Heart right ventricle (tissue), 16 donors: ENCODE measurements at regions not wholly inside any gene's neighbourhood (a gene's known extent, or its start where the extent isn't known, plus 50 kb on each side); places are given as distances from the start of the nearest gene placed in this dataset.
"Not testable (repeated sequence)": the region's sequence is repeated elsewhere in the genome, so short reads cannot be mapped to it uniquely, and the experiment has no call there.

Experiments
- ATAC-seq, 8 donors: fragments of 200-7000 bp; cut with Tn5 transposase; one replicate each; pipeline ENCODE4 v1.9.1; 2020; ENCODE audit warnings: mild to moderate bottlenecking in 8 of 8, moderate library complexity in 8 of 8, moderate number of reproducible peaks in 1 of 8
- DNase-seq, 2 donors: peaks; one replicate each; pipeline ENCODE4 v3.0.0-alpha.2; 2020
- H3K27ac ChIP-seq, 10 donors: fragments of 200-600 bp; sonication (generic) in 2 of 10; one replicate each; pipeline versions ENCODE4 v1.5.0 to v1.8.0; 2020 to 2022; ENCODE audit warnings: mild to moderate bottlenecking in 3 of 10
- H3K27me3 ChIP-seq, 7 donors: fragments of 200-600 bp; one replicate each; pipeline ENCODE4 v1.8.0; 2021 to 2022; ENCODE audit warnings: mild to moderate bottlenecking in 2 of 7
- H3K36me3 ChIP-seq, 9 donors: fragments of 200-600 bp; sonication (generic) in 1 of 9; one replicate each; pipeline versions ENCODE4 v1.5.0 to v1.8.0; 2020 to 2022; ENCODE audit warnings: mild to moderate bottlenecking in 2 of 9
- H3K4me1 ChIP-seq, 9 donors: fragments of 200-600 bp; sonication (generic) in 1 of 9; one replicate each; pipeline versions ENCODE4 v1.5.0 to v1.8.0; 2020 to 2022; ENCODE audit warnings: mild to moderate bottlenecking in 4 of 9
- H3K4me3 ChIP-seq, 10 donors: fragments of 200-600 bp; sonication (generic) in 2 of 10; one replicate each; pipeline versions ENCODE4 v1.5.0 to v1.8.0; 2020 to 2022; ENCODE audit warnings: mild to moderate bottlenecking in 7 of 10, moderate library complexity in 2 of 10
- H3K9me3 ChIP-seq, 11 donors: fragments of 200-600 bp in 10 of 11; sonication (generic) in 2 of 11; one replicate each; pipeline versions ENCODE4 v1.5.0 to v1.8.0; 2013 to 2022; ENCODE audit warnings: mild to moderate bottlenecking in 2 of 11, control low read depth in 1 of 11, moderate library complexity in 1 of 11
- CTCF ChIP-seq, 9 donors: fragments of 200-600 bp; sonication (generic) in 2 of 9; IDR thresholded peaks; one replicate each; pipeline versions ENCODE4 v1.5.0 to v1.8.0; 2021 to 2022; ENCODE audit warnings: antibody characterized with exemption in 9 of 9, mild to moderate bottlenecking in 5 of 9, moderate library complexity in 1 of 9
- WGBS, 2 donors: extraction: QIAGEN DNeasy Blood & Tissue Kit; methylation state at CpG; one replicate each; pipeline ENCODE4 v1.1.7; 2013; ENCODE audit warnings: inconsistent platforms in 1 of 2; 5-methylcytosine and 5-hydroxymethylcytosine counted together
- intact Hi-C, 10 donors: fragments of 100-400 bp; cut with DNase I; formaldehyde crosslinking; loops; one replicate each; pipeline versions ENCODE4 v1.11.1 to v1.14.2; 2022
- donor health status: Arrhythmogenic right ventricular cardiomyopathy.
- donor health status: ischemic (EF 13 %, LVEDD 7.1; RV severe dilation, severe dysfunction).
- donor health status: healthy with polysubstance abuse.
- donor health status: DM: no; HTN: yes; CAD: no.
- donor health status: DM: no; HTN: no; CAD: no.
- donor health status: ischemic (EF 25% LVEDD 6.9; RV normal size, moderate dysfunction).
- donor health status: ischemic (EF 25% LVEDD 5.7; RV mildly dilated, moderate dysfunction).
- donor health status: healthy.
- donor health status: DM: yes; HTN: yes; CAD: no.
- donor health status: Ischemic cardiomyopathy.
- donor health status: ischemic (EF 35%, LVEDD 5.7; RV mildly dilated, moderate dysfunction).
- donor health status: nonischemic (EF 11% LVEDD 7.7; RV severe dilation, severe dysfunction).
- donor health status: DM: yes; HTN: yes; CAD: no.
- donor health status: PGD.
- donor health status: ischemic (EF 29% LVEDD 5.4; RV normal size, mild dysfunction).
- donor health status: nonischemic (EF 23%, LVEDD 6.1; RV moderate dilation, normal function).

- H3K27ac ChIP-seq: no peak overlapping the region
- ATAC-seq (no peak), DNase-seq (peak in 1 of 2 donors; percentile 3)
- H3K4me1 ChIP-seq: no peaks in the 10 kb centered on the region
- peaks cover 0 to 69% (median 0%) of the 10 kb centered on the region in 11 donors for H3K9me3 ChIP-seq
- H3K4me3 ChIP-seq: no peak overlapping the region
- 80 to 82% methylated on average over 13 of the region's 13 CpGs for WGBS, 2 donors
- H3K36me3 ChIP-seq: no peaks in the 10 kb centered on the region
- H3K27me3 ChIP-seq: no peaks in the 10 kb centered on the region
- intact Hi-C loops: loop anchor here in 1 of 10 donors (10.0 kb wide), 1 partner anchor 55 kb away; no protein-coding TSS in a partner anchor
- TF ChIP-seq CTCF (IDR thresholded peaks at IDR 0.05): no peak
These were observed 307.7 kb upstream of the DEFB115 start for GRCh38 chr20:30949761-30950160.

- not testable (repeated sequence) for ATAC-seq, H3K4me1 ChIP-seq, H3K4me3 ChIP-seq, H3K27ac ChIP-seq, H3K27me3 ChIP-seq, H3K36me3 ChIP-seq, DNase-seq
- WGBS, 2 donors: 75 to 80% methylated on average over 3 of the region's 3 CpGs
- intact Hi-C loops: loop anchor here in 1 of 10 donors (10.0 kb wide), 1 partner anchor 56 kb away; no protein-coding TSS in a partner anchor
- H3K9me3 ChIP-seq: peaks cover 0 to 77% (median 0%) of the 10 kb centered on the region in 11 donors
These were observed 306.4 kb upstream of the DEFB115 start for GRCh38 chr20:30951088-30951487.

GRCh38 chr20:30956649-30957048, 300.8 kb upstream of the DEFB115 start:
- intact Hi-C loops: loop anchor here in 1 of 10 donors (10.0 kb wide), 1 partner anchor 62 kb away; no protein-coding TSS in a partner anchor
- H3K9me3 ChIP-seq: peaks cover 0 to 97% (median 6%) of the 10 kb centered on the region in 11 donors
- not testable (repeated sequence) for H3K36me3 ChIP-seq, H3K4me3 ChIP-seq, H3K4me1 ChIP-seq, H3K27ac ChIP-seq, H3K27me3 ChIP-seq, DNase-seq, ATAC-seq
- WGBS, 2 donors: 64 to 69% methylated on average over 3 of the region's 3 CpGs

DNA sequence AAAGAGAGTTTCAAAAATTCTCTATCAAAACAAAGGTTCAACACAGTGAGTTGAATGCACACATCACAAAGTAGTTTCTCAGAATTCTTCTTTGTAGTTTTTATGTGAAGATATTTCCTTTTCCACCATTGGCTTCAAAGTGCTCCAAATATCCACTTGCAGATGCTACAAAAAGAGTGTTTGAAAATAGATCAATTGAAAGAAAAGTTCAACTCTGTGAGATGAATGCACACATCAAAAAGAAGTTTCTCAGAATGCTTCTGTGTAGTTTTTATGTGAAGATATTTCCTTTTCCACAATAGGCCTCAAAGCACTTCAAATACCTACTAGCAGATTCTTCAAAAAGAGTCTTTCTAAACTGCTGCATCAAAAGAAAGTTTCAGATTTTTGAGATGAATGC, 298.3 kb upstream of the DEFB115 start:
- H3K27me3 ChIP-seq, H3K36me3 ChIP-seq, ATAC-seq, H3K4me1 ChIP-seq, DNase-seq, H3K27ac ChIP-seq, H3K4me3 ChIP-seq: not testable (repeated sequence)
- peaks cover 0 to 97% (median 17%) of the 10 kb centered on the region in 11 donors for H3K9me3 ChIP-seq
- intact Hi-C loops: loop anchor here in 1 of 10 donors (10.0 kb wide), 1 partner anchor 64 kb away; no protein-coding TSS in a partner anchor

- no peak for TF ChIP-seq CTCF (IDR thresholded peaks at IDR 0.05)
- no peak overlapping the region for H3K4me3 ChIP-seq
- WGBS, 2 donors: 76 to 77% methylated on average over 4 of the region's 4 CpGs
- ATAC-seq: no peak
- H3K36me3 ChIP-seq: no peaks in the 10 kb centered on the region
- intact Hi-C loops: no loop called here
- no peak for DNase-seq
- no peaks in the 10 kb centered on the region for H3K4me1 ChIP-seq
- peaks cover 0 to 98% (median 23%) of the 10 kb centered on the region in 11 donors for H3K9me3 ChIP-seq
- H3K27ac ChIP-seq: no peak overlapping the region
- no peaks in the 10 kb centered on the region for H3K27me3 ChIP-seq
These were observed 293.9 kb upstream of the DEFB115 start for GRCh38 chr20:30963591-30963990.

- H3K27me3 ChIP-seq, H3K27ac ChIP-seq, intact Hi-C loops, H3K36me3 ChIP-seq, ATAC-seq, DNase-seq, H3K4me3 ChIP-seq, H3K4me1 ChIP-seq: not testable (repeated sequence)
- WGBS, 2 donors: 84% methylated on average over 10 to 13 of the region's 13 CpGs
- peaks cover 0 to 57% (median 0%) of the 10 kb centered on the region in 11 donors for H3K9me3 ChIP-seq
These were observed 281.6 kb upstream of the DEFB115 start for GRCh38 chr20:30975859-30976258.
